Inferior parietal cortex (tissue), 1 donor: ENCODE measurements at regions not wholly inside any gene's neighbourhood (a gene's known extent, or its start where the extent isn't known, plus 50 kb on each side); places are given as distances from the start of the nearest gene placed in this dataset.

Experiments
- DNase-seq: peaks from one replicate; pipeline ENCODE4 v3.0.0-alpha.2; 2016; ENCODE audit errors: extremely low spot score

- DNase-seq = no peak
These were observed 697.6 kb upstream of the CXADR start for GRCh38 chr21:16815243-16815642.

GRCh38 chr21:16821588-16821987 is 691.3 kb upstream of the CXADR start:
- DNase-seq = no peak

GRCh38 chr21:16829532-16829931 is 683.3 kb upstream of the CXADR start:
- no peak for DNase-seq

- no peak for DNase-seq
These were observed 680.1 kb upstream of the CXADR start for GRCh38 chr21:16832791-16833190.

- DNase-seq = no peak
These were observed 678.1 kb upstream of the CXADR start for GRCh38 chr21:16834791-16835190.

GRCh38 chr21:16837321-16837720 is 675.5 kb upstream of the CXADR start:
- DNase-seq = peak; percentile 3

- DNase-seq = peak; percentile 3
These were observed 675.1 kb upstream of the CXADR start for GRCh38 chr21:16837721-16838120.

- DNase-seq = no peak
These were observed 674.5 kb upstream of the CXADR start for GRCh38 chr21:16838331-16838730.

GRCh38 chr21:16840538-16840937 is 672.3 kb upstream of the CXADR start:
- peak; percentile 2 for DNase-seq

- DNase-seq = peak; percentile 4
These were observed 670.7 kb upstream of the CXADR start for GRCh38 chr21:16841975-16842695.

GRCh38 chr21:16842696-16843035 is 670.2 kb upstream of the CXADR start:
- DNase-seq = peak; percentile 8

- no peak for DNase-seq
These were observed 665.6 kb upstream of the CXADR start for GRCh38 chr21:16847211-16847610.

- no peak for DNase-seq
These were observed 661.8 kb upstream of the CXADR start for GRCh38 chr21:16851054-16851453.

- no peak for DNase-seq
These were observed 657.6 kb upstream of the CXADR start for GRCh38 chr21:16855164-16855667.

- no peak for DNase-seq
These were observed 649.4 kb upstream of the CXADR start for GRCh38 chr21:16863362-16863905.

- DNase-seq = no peak
These were observed 648.9 kb upstream of the CXADR start for GRCh38 chr21:16863908-16864307.

GRCh38 chr21:16865632-16866031 is 647.2 kb upstream of the CXADR start:
- DNase-seq = no peak

- DNase-seq = no peak
These were observed 646.0 kb upstream of the CXADR start for GRCh38 chr21:16866851-16867250.

GRCh38 chr21:16870103-16870502 is 642.7 kb upstream of the CXADR start:
- no peak for DNase-seq

- no peak for DNase-seq
These were observed 640.2 kb upstream of the CXADR start for GRCh38 chr21:16872616-16873015.

GRCh38 chr21:16873176-16873575 is 639.7 kb upstream of the CXADR start:
- DNase-seq = no peak

- no peak for DNase-seq
These were observed 639.2 kb upstream of the CXADR start for GRCh38 chr21:16873596-16873995.

GRCh38 chr21:16879479-16879878 is 633.4 kb upstream of the CXADR start:
- no peak for DNase-seq

GRCh38 chr21:16891821-16892220 is 621.0 kb upstream of the CXADR start:
- no peak for DNase-seq
